Ishikawa (cell line): ENCODE measurements at regions not wholly inside any gene's neighbourhood (a gene's known extent, or its start where the extent isn't known, plus 50 kb on each side); places are given as distances from the start of the nearest gene placed in this dataset.

Source experiments
- CEBPB ChIP-seq: IDR thresholded peaks from 2 replicates; pipeline ENCODE4 v1.6.1; 2012
- CREB1 ChIP-seq: IDR thresholded peaks from 2 replicates; pipeline ENCODE4 v1.6.1; 2012; ENCODE audit warnings: low read depth
- EGR1 ChIP-seq: IDR thresholded peaks from 2 replicates; pipeline ENCODE4 v1.6.1; 2012
- EP300 ChIP-seq: IDR thresholded peaks from 2 replicates; pipeline ENCODE4 v1.6.1; 2012; ENCODE audit warnings: borderline replicate concordance
- FOXM1 ChIP-seq: IDR thresholded peaks from 2 replicates; pipeline ENCODE4 v1.6.1; 2012; ENCODE audit warnings: low read depth, borderline replicate concordance
- MAX ChIP-seq: IDR thresholded peaks from 2 replicates; pipeline ENCODE4 v1.6.1; 2012
- NFIC ChIP-seq: IDR thresholded peaks from 2 replicates; pipeline ENCODE4 v1.6.1; 2012
- RAD21 ChIP-seq: IDR thresholded peaks from 2 replicates; pipeline ENCODE4 v1.6.1; 2012; ENCODE audit warnings: low read depth
- REST ChIP-seq: IDR thresholded peaks from 2 replicates; pipeline ENCODE4 v1.6.1; 2012; ENCODE audit warnings: low read depth, mild to moderate bottlenecking
- TAF1 ChIP-seq: IDR thresholded peaks from 2 replicates; pipeline ENCODE4 v1.6.1; 2012; ENCODE audit warnings: low read depth, mild to moderate bottlenecking
- TCF12 ChIP-seq: IDR thresholded peaks from 2 replicates; pipeline ENCODE4 v1.6.1; 2012; ENCODE audit warnings: low read depth
- TEAD4 ChIP-seq: IDR thresholded peaks from 2 replicates; pipeline ENCODE4 v1.6.1; 2012
- YY1 ChIP-seq: IDR thresholded peaks from 2 replicates; pipeline ENCODE4 v1.6.1; 2012; ENCODE audit warnings: low read depth
- ZBTB7A ChIP-seq: IDR thresholded peaks from 2 replicates; pipeline ENCODE4 v1.6.1; 2012; ENCODE audit warnings: low read depth
- TF ChIP-seq, protein P1 (sequence below): IDR thresholded peaks from 2 replicates; pipeline ENCODE4 v1.6.1; 2012

DNA sequence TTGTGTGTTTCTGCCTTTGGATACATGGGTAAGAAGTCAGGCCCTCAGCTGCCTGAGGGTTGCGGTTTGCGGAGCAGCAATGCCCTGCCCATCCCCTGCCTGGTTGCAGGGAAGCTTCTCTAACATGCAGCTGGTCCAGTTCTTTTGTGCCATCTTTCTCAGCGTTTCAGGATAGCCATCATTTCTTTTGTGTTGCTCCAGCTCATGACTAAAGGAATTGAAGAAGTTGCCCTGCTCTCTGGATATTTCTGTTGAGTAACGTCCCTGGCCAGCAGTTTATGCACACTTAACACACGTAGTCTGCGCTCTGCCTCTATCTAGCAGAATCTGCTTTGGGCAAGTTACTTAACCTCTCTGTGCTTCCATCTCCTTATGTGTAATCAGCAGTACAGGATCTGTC, 62.1 kb downstream of the DOP1B start:
- TF ChIP-seq EGR1, result no peak
- TF ChIP-seq MAX, result no peak
- TF ChIP-seq NFIC, result no peak
- no peak for TF ChIP-seq RAD21
- no peak for TF ChIP-seq CREB1
- no peak for TF ChIP-seq ZBTB7A
- TF ChIP-seq FOXM1, result no peak
- no peak for TF ChIP-seq TCF12
- TF ChIP-seq TAF1, result no peak

DNA sequence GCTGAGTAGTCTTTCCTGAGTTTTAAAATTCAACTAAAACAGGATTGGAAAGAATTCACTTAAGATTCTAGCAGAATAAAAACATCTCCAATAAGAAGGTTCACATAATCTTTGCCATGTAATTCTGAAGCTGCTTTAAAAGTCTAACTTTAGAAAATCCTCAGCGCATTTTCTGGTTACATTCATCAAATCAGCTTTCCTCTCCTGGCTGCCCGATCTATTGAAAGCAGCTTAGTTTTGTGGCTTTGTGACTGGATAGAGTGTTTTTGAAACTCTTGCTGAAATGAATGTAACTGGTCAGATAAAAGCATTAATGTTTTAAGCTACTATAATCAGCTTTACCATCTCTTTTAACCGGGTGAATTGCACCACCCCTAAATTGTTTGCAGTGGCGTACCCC, 66.8 kb downstream of the DOP1B start:
- TF ChIP-seq YY1 (no peak), EGR1 (no peak), CREB1 (no peak), EP300 (no peak)

DNA sequence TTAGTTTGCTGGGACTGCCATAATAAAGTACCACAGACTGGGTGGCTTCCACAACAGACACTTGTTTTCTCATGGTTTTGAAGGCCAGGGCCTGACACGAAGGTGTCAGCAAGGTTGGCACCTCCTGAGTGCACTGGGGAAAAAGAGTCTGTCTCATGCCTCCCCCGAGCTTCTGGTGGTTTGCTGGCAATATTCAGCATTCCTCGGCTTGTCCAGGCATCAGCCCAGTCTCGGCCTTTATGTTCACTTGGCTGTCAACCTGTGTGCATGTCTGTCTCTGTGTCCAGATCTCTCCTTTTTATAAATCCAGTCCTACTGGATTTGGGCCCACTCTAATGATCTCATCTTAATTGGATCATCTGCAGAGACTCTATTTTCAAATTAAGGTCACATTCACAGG, 72.6 kb downstream of the DOP1B start:
- no peak for TF ChIP-seq TAF1
- TF ChIP-seq, protein P1, sequence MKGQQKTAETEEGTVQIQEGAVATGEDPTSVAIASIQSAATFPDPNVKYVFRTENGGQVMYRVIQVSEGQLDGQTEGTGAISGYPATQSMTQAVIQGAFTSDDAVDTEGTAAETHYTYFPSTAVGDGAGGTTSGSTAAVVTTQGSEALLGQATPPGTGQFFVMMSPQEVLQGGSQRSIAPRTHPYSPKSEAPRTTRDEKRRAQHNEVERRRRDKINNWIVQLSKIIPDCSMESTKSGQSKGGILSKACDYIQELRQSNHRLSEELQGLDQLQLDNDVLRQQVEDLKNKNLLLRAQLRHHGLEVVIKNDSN, result no peak
- no peak for TF ChIP-seq TEAD4
- no peak for TF ChIP-seq FOXM1
- TF ChIP-seq CREB1, result no peak
- TF ChIP-seq YY1, result no peak
- no peak for TF ChIP-seq ZBTB7A
- TF ChIP-seq EGR1, result no peak
- TF ChIP-seq REST, result no peak
- TF ChIP-seq MAX, result no peak
- no peak for TF ChIP-seq NFIC
- no peak for TF ChIP-seq RAD21
- TF ChIP-seq TCF12, result no peak
- no peak for TF ChIP-seq EP300
- TF ChIP-seq CEBPB, result no peak

- TF ChIP-seq, protein P1, result no peak
- no peak for TF ChIP-seq REST
- TF ChIP-seq RAD21, result no peak
- no peak for TF ChIP-seq TAF1
- TF ChIP-seq EGR1, result no peak
- TF ChIP-seq CREB1, result no peak
- TF ChIP-seq TEAD4, result no peak
- TF ChIP-seq EP300, result no peak
- TF ChIP-seq NFIC, result no peak
- TF ChIP-seq ZBTB7A, result no peak
- TF ChIP-seq TCF12, result no peak
- no peak for TF ChIP-seq MAX
- TF ChIP-seq YY1, result no peak
- TF ChIP-seq CEBPB, result no peak
These were observed 76.0 kb downstream of the DOP1B start for GRCh38 chr21:36232641-36233040.

DNA sequence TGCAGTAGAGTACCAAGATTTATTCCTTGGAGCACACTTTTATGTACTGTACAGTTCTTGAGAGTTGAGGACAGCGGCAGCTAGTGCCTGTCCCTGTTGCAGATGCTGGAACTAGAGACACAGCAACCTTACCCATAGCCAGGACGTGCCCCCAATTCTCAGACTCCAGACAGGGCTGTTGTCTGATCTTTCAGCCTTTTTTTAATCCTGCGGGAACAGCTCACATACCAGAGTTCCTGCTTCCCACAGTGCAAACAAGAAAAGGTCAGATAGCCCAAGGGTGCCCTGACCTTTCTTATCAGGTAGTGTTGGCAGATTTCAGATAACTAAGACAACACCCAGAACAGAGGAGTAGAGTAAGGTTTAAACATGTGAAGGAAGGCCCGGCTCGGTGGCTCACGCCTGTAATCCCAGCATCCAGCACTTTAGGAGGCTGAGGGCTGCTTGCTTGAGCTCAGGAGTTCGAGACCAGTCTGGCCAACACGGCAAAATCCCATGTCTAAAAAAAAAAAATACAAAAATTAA, 78.5 kb downstream of the DOP1B start:
- TF ChIP-seq EGR1 (no peak), NFIC (no peak), RAD21 (no peak), TAF1 (no peak), TEAD4 (no peak), YY1 (no peak), REST (no peak), ZBTB7A (no peak), TCF12 (no peak), CEBPB (no peak), CREB1 (no peak), MAX (no peak), EP300 (no peak), FOXM1 (no peak)
- TF ChIP-seq, protein P1, result no peak
